ENCODE measurements at regions not wholly inside any gene's neighbourhood (a gene's known extent, or its start where the extent isn't known, plus 50 kb on each side); places are given as distances from the start of the nearest gene placed in this dataset.

DNA sequence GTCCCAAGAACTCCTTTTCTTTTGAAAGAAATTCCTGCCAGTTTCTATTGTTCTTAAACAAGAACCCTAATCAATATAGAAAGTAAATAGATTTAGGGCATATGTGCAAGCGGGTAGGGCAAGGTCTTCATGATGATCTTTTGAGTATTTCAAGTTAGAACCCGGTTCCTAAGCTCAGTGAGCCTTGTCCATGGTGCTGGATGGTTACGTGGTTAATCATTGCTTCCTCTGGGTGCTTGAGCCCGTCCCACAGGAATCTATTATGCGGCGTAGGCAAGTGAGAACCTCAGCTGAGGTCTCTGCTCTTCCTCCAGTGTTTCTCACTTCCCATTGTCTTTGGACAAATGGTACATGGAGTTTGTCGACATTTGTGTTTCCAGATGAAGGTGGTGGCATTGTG lies 580.8 kb upstream of the EEF2KMT start:
- H3K4me3 Mint-ChIP-seq (ENCODE audit: unreplicated experiment): no peak overlapping the region
- H3K27ac Mint-ChIP-seq (ENCODE audit: unreplicated experiment): no peak overlapping the region
- no peak for DNase-seq
- peaks cover 4% of the 10 kb centered on the region for H3K4me1 Mint-ChIP-seq (ENCODE audit: low read depth, unreplicated experiment)
- H3K9me3 Mint-ChIP-seq (ENCODE audit: unreplicated experiment): peaks cover 12% of the 10 kb centered on the region
- no peaks in the 10 kb centered on the region for H3K36me3 Mint-ChIP-seq (ENCODE audit: unreplicated experiment)
- TF ChIP-seq, protein P1, sequence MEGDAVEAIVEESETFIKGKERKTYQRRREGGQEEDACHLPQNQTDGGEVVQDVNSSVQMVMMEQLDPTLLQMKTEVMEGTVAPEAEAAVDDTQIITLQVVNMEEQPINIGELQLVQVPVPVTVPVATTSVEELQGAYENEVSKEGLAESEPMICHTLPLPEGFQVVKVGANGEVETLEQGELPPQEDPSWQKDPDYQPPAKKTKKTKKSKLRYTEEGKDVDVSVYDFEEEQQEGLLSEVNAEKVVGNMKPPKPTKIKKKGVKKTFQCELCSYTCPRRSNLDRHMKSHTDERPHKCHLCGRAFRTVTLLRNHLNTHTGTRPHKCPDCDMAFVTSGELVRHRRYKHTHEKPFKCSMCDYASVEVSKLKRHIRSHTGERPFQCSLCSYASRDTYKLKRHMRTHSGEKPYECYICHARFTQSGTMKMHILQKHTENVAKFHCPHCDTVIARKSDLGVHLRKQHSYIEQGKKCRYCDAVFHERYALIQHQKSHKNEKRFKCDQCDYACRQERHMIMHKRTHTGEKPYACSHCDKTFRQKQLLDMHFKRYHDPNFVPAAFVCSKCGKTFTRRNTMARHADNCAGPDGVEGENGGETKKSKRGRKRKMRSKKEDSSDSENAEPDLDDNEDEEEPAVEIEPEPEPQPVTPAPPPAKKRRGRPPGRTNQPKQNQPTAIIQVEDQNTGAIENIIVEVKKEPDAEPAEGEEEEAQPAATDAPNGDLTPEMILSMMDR (IDR thresholded peaks at IDR 0.05; ENCODE audit: partially characterized antibody, unreplicated experiment): no peak
- H3K27me3 Mint-ChIP-seq (ENCODE audit: unreplicated experiment): peaks cover 6% of the 10 kb centered on the region

DNA sequence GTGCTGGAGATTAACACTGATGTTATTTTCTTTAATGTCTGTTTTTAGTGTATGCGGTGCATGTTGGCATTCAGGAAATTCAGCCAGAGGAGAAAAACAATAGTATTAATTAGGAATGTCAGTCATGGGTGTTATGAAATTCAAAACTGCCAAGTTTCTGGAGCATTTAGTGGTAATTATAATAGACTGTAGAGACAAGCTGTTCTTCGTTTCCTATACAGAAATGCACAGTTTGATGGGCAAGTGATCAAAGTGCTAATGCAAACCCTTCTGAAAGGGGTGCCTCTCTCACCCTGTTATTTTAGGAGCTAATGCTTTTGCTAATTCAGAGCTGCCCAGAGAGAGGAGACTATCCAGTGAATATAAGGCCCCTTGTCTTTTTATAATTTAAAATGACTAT lies 573.8 kb upstream of the EEF2KMT start:
- Mint-ChIP-seq H3K9me3 (ENCODE audit: unreplicated experiment) (peaks cover 8% of the 10 kb centered on the region), H3K27me3 (ENCODE audit: unreplicated experiment) (no peaks in the 10 kb centered on the region)
- no peak for DNase-seq

DNA sequence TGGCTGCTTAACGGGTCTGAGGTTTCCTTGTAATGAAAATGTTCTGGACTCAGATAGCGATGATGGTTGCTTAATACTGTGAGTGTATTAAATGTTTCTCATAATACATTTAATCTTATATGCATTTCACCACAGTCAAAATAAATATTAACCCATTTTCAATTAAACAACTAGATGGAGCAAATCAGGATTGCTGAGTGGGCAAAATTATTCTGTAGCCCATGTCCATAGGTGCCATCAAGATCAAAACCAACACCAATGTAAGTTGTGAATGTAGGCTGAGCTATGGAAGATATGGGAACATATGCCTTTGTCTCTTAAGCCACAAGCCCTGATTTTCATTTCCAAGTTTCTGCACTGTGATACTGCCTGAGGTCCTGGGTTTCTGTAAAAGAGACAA lies 572.6 kb upstream of the EEF2KMT start:
- Mint-ChIP-seq H3K27me3 (ENCODE audit: unreplicated experiment) (no peaks in the 10 kb centered on the region), H3K9me3 (ENCODE audit: unreplicated experiment) (peaks cover 8% of the 10 kb centered on the region), H3K27ac (ENCODE audit: unreplicated experiment) (no peak overlapping the region), H3K4me3 (ENCODE audit: unreplicated experiment) (no peak overlapping the region), H3K36me3 (ENCODE audit: unreplicated experiment) (no peaks in the 10 kb centered on the region), H3K4me1 (ENCODE audit: low read depth, unreplicated experiment) (peaks cover 8% of the 10 kb centered on the region)
- DNase-seq: no peak
- TF ChIP-seq, protein P1 (IDR thresholded peaks at IDR 0.05; ENCODE audit: partially characterized antibody, unreplicated experiment): no peak

More for the DNA sequence above, 573.8 kb upstream of the EEF2KMT start:
- TF ChIP-seq, protein P1 (IDR thresholded peaks at IDR 0.05; ENCODE audit: partially characterized antibody, unreplicated experiment): no peak
- Mint-ChIP-seq H3K4me1 (ENCODE audit: low read depth, unreplicated experiment) (peaks cover 4% of the 10 kb centered on the region), H3K36me3 (ENCODE audit: unreplicated experiment) (no peaks in the 10 kb centered on the region), H3K4me3 (ENCODE audit: unreplicated experiment) (no peak overlapping the region), H3K27ac (ENCODE audit: unreplicated experiment) (no peak overlapping the region)

DNA sequence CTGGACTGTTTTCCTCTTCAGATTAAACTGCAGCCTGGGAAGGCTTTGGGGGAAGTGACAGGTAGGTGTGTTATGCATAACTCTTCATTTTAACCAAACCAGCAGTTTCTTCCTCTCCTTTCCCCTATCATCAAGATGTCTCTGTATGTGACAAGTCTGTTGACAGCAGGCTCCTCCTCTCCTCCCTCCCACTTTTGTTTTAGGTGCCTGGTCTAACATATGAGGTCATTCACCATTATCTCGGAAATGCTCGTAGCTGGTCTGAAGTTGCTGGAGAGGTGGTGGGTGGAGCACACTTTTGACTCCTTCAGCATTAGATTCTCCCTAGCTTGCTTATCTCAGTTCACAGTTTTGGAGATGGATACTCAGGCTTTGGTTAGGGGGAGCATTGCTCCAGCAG lies 571.0 kb upstream of the EEF2KMT start:
- H3K27me3 Mint-ChIP-seq (ENCODE audit: unreplicated experiment): peaks cover 4% of the 10 kb centered on the region
- DNase-seq: no peak
- TF ChIP-seq, protein P1 (IDR thresholded peaks at IDR 0.05; ENCODE audit: partially characterized antibody, unreplicated experiment): no peak
- no peaks in the 10 kb centered on the region for H3K36me3 Mint-ChIP-seq (ENCODE audit: unreplicated experiment)
- peaks cover under 1% of the 10 kb centered on the region for H3K9me3 Mint-ChIP-seq (ENCODE audit: unreplicated experiment)
- H3K27ac Mint-ChIP-seq (ENCODE audit: unreplicated experiment): no peak overlapping the region
- no peak overlapping the region for H3K4me3 Mint-ChIP-seq (ENCODE audit: unreplicated experiment)
- peaks cover 9% of the 10 kb centered on the region for H3K4me1 Mint-ChIP-seq (ENCODE audit: low read depth, unreplicated experiment)

DNA sequence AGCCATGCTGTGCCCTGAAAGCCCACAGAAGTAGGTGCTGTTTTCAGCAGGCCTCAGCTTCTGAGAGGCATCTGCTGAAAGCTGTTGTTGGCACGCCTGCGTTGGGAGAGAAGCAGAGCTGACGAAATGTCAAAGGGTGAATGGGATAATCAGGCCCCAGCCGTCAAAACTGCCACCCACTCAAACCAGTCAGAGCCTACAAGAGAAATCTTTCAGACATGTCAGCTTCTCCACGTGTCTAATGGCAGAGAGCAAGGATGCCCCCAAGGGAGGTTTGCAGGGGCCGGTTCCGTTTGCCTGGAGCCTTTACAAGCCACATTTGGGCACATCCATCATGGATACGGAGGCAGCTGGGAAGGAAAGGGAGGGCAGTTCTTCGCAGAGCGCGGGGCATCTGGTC lies 568.2 kb upstream of the EEF2KMT start:
- Mint-ChIP-seq H3K36me3 (ENCODE audit: unreplicated experiment) (no peaks in the 10 kb centered on the region), H3K4me3 (ENCODE audit: unreplicated experiment) (no peak overlapping the region), H3K27me3 (ENCODE audit: unreplicated experiment) (peaks cover 4% of the 10 kb centered on the region), H3K4me1 (ENCODE audit: low read depth, unreplicated experiment) (peaks cover 9% of the 10 kb centered on the region), H3K9me3 (ENCODE audit: unreplicated experiment) (no peaks in the 10 kb centered on the region), H3K27ac (ENCODE audit: unreplicated experiment) (no peak overlapping the region)
- no peak for DNase-seq
- TF ChIP-seq, protein P1 (IDR thresholded peaks at IDR 0.05; ENCODE audit: partially characterized antibody, unreplicated experiment): no peak

All from glutamatergic neuron (in vitro differentiated cells).